H9 (cell line): ENCODE measurements at regions not wholly inside any gene's neighbourhood (a gene's known extent, or its start where the extent isn't known, plus 50 kb on each side); places are given as distances from the start of the nearest gene placed in this dataset.

ENCODE experiments used
- DNase-seq: peaks from one replicate; pipeline ENCODE4 v3.0.0-alpha.2; 2017
- H2AFZ ChIP-seq: one replicate; pipeline ENCODE4 v1.6.1; 2013; ENCODE audit warnings: mild to moderate bottlenecking, low read length, control low read depth, moderate library complexity
- H2AK5ac ChIP-seq: 2 replicates; pipeline ENCODE4 v1.6.1; 2013; ENCODE audit warnings: low read length, control low read depth, mixed read lengths; ENCODE audit not compliant: insufficient read length
- H2BK120ac ChIP-seq: one replicate; pipeline ENCODE4 v1.6.1; 2013; ENCODE audit warnings: low read depth, mild to moderate bottlenecking, low read length, control low read depth, inconsistent platforms; ENCODE audit not compliant: poor library complexity, severe bottlenecking
- H2BK12ac ChIP-seq: 2 replicates; pipeline ENCODE4 v1.6.1; 2013; ENCODE audit warnings: low read length, control low read depth, mixed read lengths, low read depth; ENCODE audit not compliant: insufficient read length
- H2BK15ac ChIP-seq: 2 replicates; pipeline ENCODE4 v1.6.1; 2013; ENCODE audit warnings: low read depth, low read length, control low read depth
- H2BK20ac ChIP-seq: one replicate; pipeline ENCODE4 v1.6.1; 2013; ENCODE audit warnings: low read depth, mild to moderate bottlenecking, low read length, control low read depth, inconsistent platforms; ENCODE audit not compliant: poor library complexity, severe bottlenecking
- H2BK5ac ChIP-seq: 2 replicates; pipeline ENCODE4 v1.6.1; 2013; ENCODE audit warnings: low read length, control low read depth, mixed read lengths; ENCODE audit not compliant: insufficient read length
- H3K14ac ChIP-seq: 2 replicates; pipeline ENCODE4 v1.6.1; 2013; ENCODE audit warnings: low read length, control low read depth; ENCODE audit not compliant: insufficient read depth
- H3K18ac ChIP-seq: 2 replicates; pipeline ENCODE4 v1.6.1; 2013; ENCODE audit warnings: low read depth, mild to moderate bottlenecking, mixed read lengths, low read length, control low read depth; ENCODE audit not compliant: insufficient read length
- H3K23ac ChIP-seq: 2 replicates; pipeline ENCODE4 v1.6.1; 2013; ENCODE audit warnings: low read length, control low read depth, mixed read lengths, low read depth; ENCODE audit not compliant: insufficient read length
- H3K23me2 ChIP-seq: 2 replicates; pipeline ENCODE4 v1.6.1; 2013; ENCODE audit warnings: low read depth, mild to moderate bottlenecking, mixed read lengths, low read length, control low read depth; ENCODE audit not compliant: insufficient read length, poor library complexity, severe bottlenecking
- H3K27ac ChIP-seq: 2 replicates; pipeline ENCODE4 v1.5.1; 2013; ENCODE audit warnings: low read length, control low read depth, mixed read lengths, low read depth; ENCODE audit not compliant: insufficient read length
- H3K27me3 ChIP-seq: 2 replicates; pipeline ENCODE4 v1.6.1; 2013; ENCODE audit warnings: low read length, control low read depth, inconsistent platforms; ENCODE audit not compliant: insufficient read depth
- H3K4ac ChIP-seq: 2 replicates; pipeline ENCODE4 v1.6.1; 2013; ENCODE audit warnings: low read depth, mild to moderate bottlenecking, control low read depth, inconsistent platforms, low read length, moderate library complexity
- H3K4me1 ChIP-seq: 2 replicates; pipeline ENCODE4 v1.6.1; 2013; ENCODE audit warnings: low read length, control low read depth, inconsistent platforms; ENCODE audit not compliant: insufficient read depth
- H3K4me2 ChIP-seq: 2 replicates; pipeline ENCODE4 v1.6.1; 2013; ENCODE audit warnings: low read length, control low read depth, mixed read lengths; ENCODE audit not compliant: insufficient read length, insufficient read depth
- H3K56ac ChIP-seq: 2 replicates; pipeline ENCODE4 v1.6.1; 2013; ENCODE audit warnings: low read depth, mild to moderate bottlenecking, mixed read lengths, low read length, control low read depth; ENCODE audit not compliant: insufficient read length
- H3K79me1 ChIP-seq: 2 replicates; pipeline ENCODE4 v1.6.1; 2013; ENCODE audit warnings: low read depth, mild to moderate bottlenecking, moderate library complexity, low read length, control low read depth, inconsistent platforms; ENCODE audit not compliant: insufficient read depth, poor library complexity, severe bottlenecking
- H3K79me2 ChIP-seq: 2 replicates; pipeline ENCODE4 v1.6.1; 2013; ENCODE audit warnings: low read length, control low read depth, inconsistent platforms; ENCODE audit not compliant: insufficient read depth
- H3K9ac ChIP-seq: 2 replicates; pipeline ENCODE4 v1.6.1; 2013; ENCODE audit warnings: low read length, control low read depth, mixed read lengths; ENCODE audit not compliant: insufficient read length; ENCODE audit errors: extremely low read depth
- H3K9me3 ChIP-seq: one replicate; pipeline ENCODE4 v1.6.1; 2013; ENCODE audit warnings: low read depth, low read length, inconsistent platforms; ENCODE audit not compliant: control insufficient read depth
- H3T11ph ChIP-seq: one replicate; pipeline ENCODE4 v1.6.1; 2013; ENCODE audit warnings: mild to moderate bottlenecking, low read length, control low read depth, inconsistent platforms
- H4K20me1 ChIP-seq: one replicate; pipeline ENCODE4 v1.6.1; 2013; ENCODE audit not compliant: control insufficient read depth, insufficient read length, insufficient read depth
- H4K5ac ChIP-seq: 2 replicates; pipeline ENCODE4 v1.6.1; 2013; ENCODE audit warnings: low read depth, mild to moderate bottlenecking, mixed read lengths, low read length, control low read depth; ENCODE audit not compliant: insufficient read length
- H4K8ac ChIP-seq: replicated peaks from 2 replicates; pipeline ENCODE4 v1.6.1; 2013; ENCODE audit warnings: low read length, control low read depth, mixed read lengths, low read depth; ENCODE audit not compliant: insufficient read length
- H4K91ac ChIP-seq: 2 replicates; pipeline ENCODE4 v1.6.1; 2013; ENCODE audit warnings: low read depth, mild to moderate bottlenecking, moderate library complexity, mixed read lengths, low read length, control low read depth; ENCODE audit not compliant: insufficient read length
- H3K27ac Mint-ChIP-seq, 3 experiments: 2 replicates in 2 of 3; 3 replicates in 1 of 3; pipeline ENCODE4 v1.8.0; 2020 to 2021; ENCODE audit warnings: mixed read lengths in 3 of 3, mild to moderate bottlenecking in 1 of 3, moderate library complexity in 1 of 3
- H3K27me3 Mint-ChIP-seq: 2 replicates; pipeline ENCODE4 v1.8.0; 2021; ENCODE audit warnings: low read depth, mild to moderate bottlenecking, moderate library complexity, mixed read lengths
- H3K36me3 Mint-ChIP-seq, 3 experiments: 2 replicates in 2 of 3; 3 replicates in 1 of 3; pipeline ENCODE4 v1.8.0; 2020 to 2021; ENCODE audit warnings: low read depth in 3 of 3, mixed read lengths in 3 of 3; ENCODE audit not compliant: insufficient read depth in 1 of 3
- H3K4me1 Mint-ChIP-seq, 2 experiments: 2 replicates each; pipeline ENCODE4 v1.8.0; 2020; ENCODE audit warnings: mixed read lengths in 2 of 2
- H3K4me3 Mint-ChIP-seq, 2 experiments: 2 replicates in 1 of 2; 3 replicates in 1 of 2; pipeline ENCODE4 v1.8.0; 2020 to 2021; ENCODE audit warnings: mild to moderate bottlenecking in 2 of 2, mixed read lengths in 2 of 2, moderate library complexity in 1 of 2
- H3K9me3 Mint-ChIP-seq, 2 experiments: 2 replicates in 1 of 2; 3 replicates in 1 of 2; pipeline ENCODE4 v1.8.0; 2020; ENCODE audit warnings: mild to moderate bottlenecking in 2 of 2, mixed read lengths in 2 of 2, moderate library complexity in 1 of 2
- CTCF ChIP-seq: fragments of 200-600 bp; sonication (generic); conservative IDR thresholded peaks from 3 replicates; pipeline ENCODE4 v1.8.0; 2021; ENCODE audit warnings: antibody characterized with exemption, mild to moderate bottlenecking
- WGBS: extraction: QIAGEN DNeasy Blood & Tissue Kit; methylation state at CpG from one replicate; pipeline ENCODE4 v1.1.7; 2013; ENCODE audit warnings: missing lambda C conversion rate, low lambda C conversion rate, mixed read lengths; ENCODE audit not compliant: insufficient read length; ENCODE audit errors: extremely low coverage; 5-methylcytosine and 5-hydroxymethylcytosine counted together

DNA sequence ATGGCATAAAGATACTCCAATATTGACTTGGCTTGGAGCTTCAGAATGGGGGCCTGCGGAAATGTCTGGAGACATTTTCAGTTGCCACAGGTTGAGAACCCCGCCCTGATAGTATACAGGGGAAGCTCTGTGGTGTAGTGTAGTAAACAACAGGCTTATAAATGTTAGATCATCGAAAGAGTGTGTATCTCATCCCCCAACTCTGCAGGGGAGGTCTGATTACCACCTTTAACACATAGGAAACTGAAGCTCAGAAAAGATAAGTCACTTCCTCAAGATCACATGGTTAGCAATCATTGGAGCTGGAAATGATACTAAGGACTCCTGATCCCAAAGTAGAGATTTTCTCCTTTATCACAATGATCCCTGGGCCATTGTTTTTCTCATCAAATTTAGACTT is 144.5 kb upstream of the BMPER start:
- H2BK5ac ChIP-seq = no peak overlapping the region
- Mint-ChIP-seq H3K27me3 (no peaks in the 10 kb centered on the region), H3K4me3 (no peak overlapping the region), H3K9me3 (no peaks in the 10 kb centered on the region), H3K4me1 (peaks cover 26% of the 10 kb centered on the region in 2 experiments), H3K36me3 (no peaks in the 10 kb centered on the region), H3K27ac (no peak overlapping the region)
- H2AFZ ChIP-seq = no peak overlapping the region
- H3K18ac ChIP-seq = no peak overlapping the region
- H3K27ac ChIP-seq = no peak overlapping the region
- H3K9me3 ChIP-seq = no peaks in the 10 kb centered on the region
- H3K4ac ChIP-seq = no peak overlapping the region
- no peak overlapping the region for H3K56ac ChIP-seq
- no peak overlapping the region for H4K8ac ChIP-seq
- no peak overlapping the region for H4K91ac ChIP-seq
- H3K79me2 ChIP-seq = no peaks in the 10 kb centered on the region
- H3K23me2 ChIP-seq = no peaks in the 10 kb centered on the region
- peaks cover 3% of the 10 kb centered on the region; the same call in 1 of the 2 replicates for H3K4me1 ChIP-seq
- no peaks in the 10 kb centered on the region for H3K79me1 ChIP-seq
- H4K20me1 ChIP-seq = no peaks in the 10 kb centered on the region
- no peak for TF ChIP-seq CTCF
- H2BK12ac ChIP-seq = no peak overlapping the region
- H3K23ac ChIP-seq = no peak overlapping the region
- H2BK120ac ChIP-seq = no peak overlapping the region
- H3K27me3 ChIP-seq = no peaks in the 10 kb centered on the region; the same call in 1 of the 2 replicates
- H3K9ac ChIP-seq = no peak overlapping the region
- no peak overlapping the region for H2AK5ac ChIP-seq
- no peak overlapping the region for H4K5ac ChIP-seq
- no peak overlapping the region for H2BK20ac ChIP-seq
- no peak overlapping the region for H2BK15ac ChIP-seq
- no peak for DNase-seq
- H3K14ac ChIP-seq = no peak overlapping the region
- no peak overlapping the region for H3T11ph ChIP-seq
- H3K4me2 ChIP-seq = no peak overlapping the region
- no CpG with 5 or more reads among the region's 3 CpGs for WGBS
